Vagina (tissue), 2 donors: ENCODE measurements at regions not wholly inside any gene's neighbourhood (a gene's known extent, or its start where the extent isn't known, plus 50 kb on each side); places are given as distances from the start of the nearest gene placed in this dataset.

Source experiments
- POLR2A ChIP-seq, 2 donors: fragments of 450-650 bp; IDR thresholded peaks; one replicate each; pipeline ENCODE4 v1.6.1; 2017; ENCODE audit warnings: antibody characterized with exemption in 2 of 2, mild to moderate bottlenecking in 2 of 2, moderate library complexity in 2 of 2
- TF ChIP-seq, protein P1 (sequence below), 3 experiments: fragments of 450-650 bp in 2 of 3; fragments of 200-600 bp in 1 of 3; sonication (generic) in 1 of 3; IDR thresholded peaks; one replicate each; pipeline ENCODE4 v1.5.1; 2017 to 2019; ENCODE audit warnings: antibody characterized with exemption in 3 of 3, mild to moderate bottlenecking in 2 of 3, moderate library complexity in 2 of 3

DNA sequence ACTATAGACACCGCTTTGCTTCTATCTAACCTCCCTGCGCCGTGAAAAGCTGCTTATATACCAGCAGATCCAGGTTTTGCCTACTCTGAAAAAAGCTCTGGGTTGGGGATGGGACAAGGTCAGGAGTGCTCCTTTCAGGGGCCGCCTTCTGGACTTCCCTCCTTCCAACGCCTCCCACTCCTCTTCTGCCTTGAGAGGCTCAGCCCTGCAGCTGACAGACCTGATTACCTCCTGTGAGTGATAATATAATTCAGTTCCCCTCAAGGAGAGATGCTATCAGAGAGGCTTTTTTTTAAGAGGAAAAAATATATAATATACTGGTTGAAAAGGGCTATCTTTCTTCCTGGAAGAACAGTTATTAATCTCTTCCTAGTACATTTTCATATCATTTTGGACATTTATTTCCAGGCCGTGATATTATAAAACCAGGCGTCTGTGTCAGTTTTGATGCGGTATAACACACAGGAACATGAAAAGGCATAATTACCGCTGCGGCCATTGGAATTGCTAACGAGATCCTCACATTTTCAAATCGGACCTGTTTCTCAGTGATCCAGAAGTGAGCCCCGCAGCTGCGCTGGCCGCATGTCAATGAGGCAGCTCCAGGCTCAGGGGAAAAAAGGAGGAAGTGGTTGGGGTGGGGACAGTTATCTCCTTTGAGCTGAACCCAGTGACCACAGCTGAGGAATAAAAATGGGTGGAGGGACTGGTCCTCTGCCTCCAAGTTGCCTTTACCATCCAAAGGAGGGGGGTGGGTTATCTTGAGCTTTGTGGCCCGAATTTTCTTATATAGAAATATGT is 457.1 kb downstream of the TYW1 start:
- TF ChIP-seq, protein P1, sequence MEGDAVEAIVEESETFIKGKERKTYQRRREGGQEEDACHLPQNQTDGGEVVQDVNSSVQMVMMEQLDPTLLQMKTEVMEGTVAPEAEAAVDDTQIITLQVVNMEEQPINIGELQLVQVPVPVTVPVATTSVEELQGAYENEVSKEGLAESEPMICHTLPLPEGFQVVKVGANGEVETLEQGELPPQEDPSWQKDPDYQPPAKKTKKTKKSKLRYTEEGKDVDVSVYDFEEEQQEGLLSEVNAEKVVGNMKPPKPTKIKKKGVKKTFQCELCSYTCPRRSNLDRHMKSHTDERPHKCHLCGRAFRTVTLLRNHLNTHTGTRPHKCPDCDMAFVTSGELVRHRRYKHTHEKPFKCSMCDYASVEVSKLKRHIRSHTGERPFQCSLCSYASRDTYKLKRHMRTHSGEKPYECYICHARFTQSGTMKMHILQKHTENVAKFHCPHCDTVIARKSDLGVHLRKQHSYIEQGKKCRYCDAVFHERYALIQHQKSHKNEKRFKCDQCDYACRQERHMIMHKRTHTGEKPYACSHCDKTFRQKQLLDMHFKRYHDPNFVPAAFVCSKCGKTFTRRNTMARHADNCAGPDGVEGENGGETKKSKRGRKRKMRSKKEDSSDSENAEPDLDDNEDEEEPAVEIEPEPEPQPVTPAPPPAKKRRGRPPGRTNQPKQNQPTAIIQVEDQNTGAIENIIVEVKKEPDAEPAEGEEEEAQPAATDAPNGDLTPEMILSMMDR (IDR thresholded peaks at IDR 0.05) = no peak
- no peak for TF ChIP-seq POLR2A (IDR thresholded peaks at IDR 0.05)
